ENCODE measurements at regions not wholly inside any gene's neighbourhood (a gene's known extent, or its start where the extent isn't known, plus 50 kb on each side); places are given as distances from the start of the nearest gene placed in this dataset.

GRCh38 chr1:29439615-29440014 is 203.3 kb downstream of the PTPRU start:
- TF ChIP-seq CTCF (IDR thresholded peaks at IDR 0.05; ENCODE audit: low read depth, low read length, missing input control), result no peak
- TF ChIP-seq RAD21 (IDR thresholded peaks at IDR 0.05), result no peak
- TF ChIP-seq NR2F2 (IDR thresholded peaks at IDR 0.05), result no peak
- TF ChIP-seq REST (IDR thresholded peaks at IDR 0.05), result no peak
